Activated B cell treated with CpG ODN at 0.5 μM for 24 hours (primary cell): ENCODE measurements at regions not wholly inside any gene's neighbourhood (a gene's known extent, or its start where the extent isn't known, plus 50 kb on each side); places are given as distances from the start of the nearest gene placed in this dataset.

Experiments used
- ATAC-seq: fragments of 200-7000 bp; cut with Tn5 transposase; one replicate; pipeline ENCODE4 v1.10.0; 2021; ENCODE audit warnings: low read depth, mild to moderate bottlenecking, moderate library complexity
- CTCF ChIA-PET: fragments of 350-600 bp; sonication (Branson Sonifier 250); formaldehyde crosslinking; loops from one replicate; lab custom pipeline; 2021; ENCODE audit warnings: antibody characterized with exemption; lab: Charles Lee
- POLR2A ChIA-PET: fragments of 350-600 bp; sonication (Branson Sonifier 250); formaldehyde crosslinking; loops from one replicate; lab custom pipeline; 2021; ENCODE audit warnings: antibody characterized with exemption; lab: Charles Lee
- DNase-seq: peaks from one replicate; pipeline ENCODE4 v3.0.0; 2022
- H3K27ac Mint-ChIP-seq: one replicate; pipeline ENCODE4 v1.8.0; 2020; ENCODE audit warnings: mixed read lengths
- H3K27me3 Mint-ChIP-seq: one replicate; pipeline ENCODE4 v1.8.0; 2021; ENCODE audit warnings: mixed read lengths
- H3K36me3 Mint-ChIP-seq: one replicate; pipeline ENCODE4 v1.8.0; 2021; ENCODE audit warnings: low read depth, mixed read lengths
- H3K4me1 Mint-ChIP-seq: one replicate; pipeline ENCODE4 v1.8.0; 2021; ENCODE audit warnings: mixed read lengths
- H3K4me3 Mint-ChIP-seq: one replicate; pipeline ENCODE4 v1.8.0; 2020; ENCODE audit warnings: mild to moderate bottlenecking, mixed read lengths
- H3K9me3 Mint-ChIP-seq: one replicate; pipeline ENCODE4 v1.8.0; 2020; ENCODE audit warnings: mixed read lengths
- CTCF ChIP-seq: fragments of 200-600 bp; IDR thresholded peaks from one replicate; pipeline ENCODE4 v1.8.0; 2022; ENCODE audit warnings: antibody characterized with exemption, mild to moderate bottlenecking
- intact Hi-C: fragments of 100-400 bp; cut with micrococcal nuclease; formaldehyde crosslinking; loops from one replicate; pipeline ENCODE4 v1.15.1; 2024

DNA sequence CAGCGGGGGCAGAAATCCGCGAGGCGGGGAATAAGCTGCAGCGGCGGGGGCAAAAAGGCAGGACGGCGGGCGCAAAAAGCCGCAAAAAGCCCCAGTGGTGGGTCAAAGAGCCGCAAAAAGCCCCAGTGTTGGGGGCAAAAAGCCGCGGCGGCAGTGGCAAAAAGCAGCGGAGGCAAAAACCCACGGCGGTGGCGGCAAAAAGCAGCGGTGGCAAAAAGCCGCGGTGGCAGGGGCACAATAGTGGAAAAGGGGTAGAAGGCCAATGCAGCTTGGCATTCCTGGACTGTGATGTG is 525.3 kb downstream of the ZNF33B start:
- ChIA-PET POLR2A (no interaction called here), CTCF (no interaction called here)
- H3K36me3 Mint-ChIP-seq: no peaks in the 10 kb centered on the region
- DNase-seq (no peak), ATAC-seq (no peak)
- no peak overlapping the region for H3K4me3 Mint-ChIP-seq
- H3K27me3 Mint-ChIP-seq: no peaks in the 10 kb centered on the region
- intact Hi-C loops: no loop called here
- H3K9me3 Mint-ChIP-seq: no peaks in the 10 kb centered on the region
- no peak for TF ChIP-seq CTCF
- no peaks in the 10 kb centered on the region for H3K4me1 Mint-ChIP-seq
- no peak overlapping the region for H3K27ac Mint-ChIP-seq

GRCh38 chr10:42112331-42113157 is 525.8 kb downstream of the ZNF33B start:
- intact Hi-C loops: no loop called here
- Mint-ChIP-seq H3K36me3 (no peaks in the 10 kb centered on the region), H3K4me3 (no peak overlapping the region), H3K27ac (no peak overlapping the region), H3K27me3 (no peaks in the 10 kb centered on the region), H3K4me1 (no peaks in the 10 kb centered on the region), H3K9me3 (no peaks in the 10 kb centered on the region)
- ChIA-PET CTCF (no interaction called here), POLR2A (no interaction called here)
- TF ChIP-seq CTCF: no peak
- ATAC-seq (no peak), DNase-seq (no peak)

DNA sequence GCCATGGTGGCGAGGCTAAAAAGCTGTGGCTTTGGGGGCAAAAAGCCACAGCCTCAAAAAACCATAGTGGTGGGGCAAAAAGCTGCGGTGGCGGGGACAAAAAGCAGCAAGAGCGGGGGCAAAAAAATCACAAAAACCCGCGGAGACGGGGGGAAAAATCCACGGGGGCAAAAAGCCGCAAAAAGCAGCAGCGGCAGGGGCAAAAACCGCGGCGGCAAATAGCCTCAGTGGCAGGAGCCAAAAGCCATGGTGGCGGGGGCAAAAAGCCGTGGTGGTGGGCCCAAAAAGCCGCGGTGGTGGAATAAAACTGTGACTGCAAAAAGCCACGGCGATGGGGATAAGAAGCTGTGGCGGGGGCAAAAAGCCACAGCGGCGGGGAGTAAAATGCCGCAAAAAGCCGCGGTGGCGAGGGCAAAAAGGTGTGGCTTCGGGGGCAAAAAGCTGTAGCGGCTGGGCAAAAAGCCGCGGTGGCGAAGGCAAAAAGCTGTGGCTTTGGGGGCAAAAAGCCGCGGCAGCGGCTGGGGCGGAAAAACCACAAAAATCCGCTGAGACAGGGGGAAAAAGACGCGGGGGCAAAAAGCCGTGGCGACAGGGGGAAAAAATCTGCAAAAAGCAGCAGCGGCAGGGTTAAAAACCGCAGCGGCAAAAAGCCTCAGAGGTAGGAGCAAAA is 526.6 kb downstream of the ZNF33B start:
- no peak for TF ChIP-seq CTCF
- H3K27me3 Mint-ChIP-seq: no peaks in the 10 kb centered on the region
- no peak for DNase-seq
- no peaks in the 10 kb centered on the region for H3K36me3 Mint-ChIP-seq
- H3K4me3 Mint-ChIP-seq: no peak overlapping the region
- intact Hi-C loops: no loop called here
- H3K9me3 Mint-ChIP-seq: no peaks in the 10 kb centered on the region
- no peaks in the 10 kb centered on the region for H3K4me1 Mint-ChIP-seq
- no peak for ATAC-seq
- ChIA-PET POLR2A (no interaction called here), CTCF (no interaction called here)
- H3K27ac Mint-ChIP-seq: no peak overlapping the region

DNA sequence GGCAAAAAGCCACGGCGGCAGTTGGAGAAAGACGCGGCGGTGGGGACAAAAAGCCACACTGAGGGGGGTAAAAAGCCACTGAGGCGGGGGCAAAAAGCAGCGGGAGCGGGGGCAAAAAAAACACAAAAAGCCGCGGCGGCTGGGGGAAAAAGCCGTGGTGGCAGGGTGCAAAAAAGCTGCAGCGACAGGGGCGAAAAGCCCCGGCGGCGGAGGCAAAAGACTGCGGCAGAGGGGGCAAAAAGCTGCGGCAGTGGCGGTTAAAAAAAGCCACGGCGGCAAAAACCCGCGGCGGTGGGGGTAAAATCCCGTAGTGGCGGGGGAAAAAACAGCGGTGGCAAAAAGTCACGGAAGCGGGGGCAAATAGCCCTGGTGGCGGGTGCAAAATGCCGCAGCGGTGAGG is 527.3 kb downstream of the ZNF33B start:
- no peak for TF ChIP-seq CTCF
- DNase-seq (no peak), ATAC-seq (no peak)
- H3K27me3 Mint-ChIP-seq: no peaks in the 10 kb centered on the region
- no peaks in the 10 kb centered on the region for H3K36me3 Mint-ChIP-seq
- no peak overlapping the region for H3K27ac Mint-ChIP-seq
- ChIA-PET POLR2A (no interaction called here), CTCF (no interaction called here)
- H3K4me3 Mint-ChIP-seq: no peak overlapping the region
- intact Hi-C loops: no loop called here
- no peaks in the 10 kb centered on the region for H3K4me1 Mint-ChIP-seq
- H3K9me3 Mint-ChIP-seq: no peaks in the 10 kb centered on the region
